Right renal pelvis (tissue), 4 donors: ENCODE measurements at regions not wholly inside any gene's neighbourhood (a gene's known extent, or its start where the extent isn't known, plus 50 kb on each side); places are given as distances from the start of the nearest gene placed in this dataset.
"Not testable (repeated sequence)": the region's sequence is repeated elsewhere in the genome, so short reads cannot be mapped to it uniquely, and the experiment has no call there.

Experiments
- DNase-seq, 4 donors: peaks; one replicate each; pipeline ENCODE4 v3.0.0-alpha.2; 2013; ENCODE audit warnings: low read depth in 4 of 4, low spot score in 3 of 4, missing footprints in 1 of 4

DNA sequence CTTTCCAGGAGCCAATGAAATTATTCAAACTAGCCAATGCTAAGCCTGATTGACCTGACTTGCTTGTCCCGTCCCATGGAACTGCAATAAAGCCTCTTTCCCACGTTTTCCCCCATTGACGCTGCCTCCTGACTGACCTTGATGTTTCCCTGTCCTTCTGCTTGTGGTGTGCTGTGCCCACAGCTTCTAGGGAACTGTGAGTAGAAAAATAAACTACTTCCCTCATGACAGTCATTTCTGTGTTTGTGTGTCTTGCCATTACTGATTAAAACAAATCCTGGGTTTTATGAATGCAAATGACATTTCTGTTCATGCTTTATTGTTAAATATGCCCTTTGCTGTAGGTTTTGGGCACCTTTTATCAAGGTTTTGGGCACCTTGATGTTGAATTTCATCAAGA lies 91.3 kb upstream of the ABI1 start:
- no peak for DNase-seq

DNA sequence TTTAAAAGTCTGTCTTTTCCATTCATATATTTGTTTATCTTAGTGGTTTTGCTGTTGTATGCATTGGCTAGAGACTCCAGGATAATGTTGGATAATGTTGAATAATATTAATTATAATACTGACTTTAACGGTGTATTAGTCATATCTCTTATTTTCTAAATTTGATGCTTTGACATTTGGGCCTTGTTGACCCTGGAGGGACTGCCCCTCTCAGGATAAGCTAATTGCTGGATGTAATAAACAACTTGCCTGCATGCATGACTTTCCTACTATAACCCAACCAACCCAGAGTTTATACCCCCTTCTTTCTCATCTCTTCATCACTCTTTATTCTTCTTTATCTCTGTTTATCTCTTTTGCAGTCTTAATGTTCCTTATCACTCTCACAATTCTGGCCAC lies 90.9 kb upstream of the ABI1 start:
- DNase-seq = no peak

- DNase-seq = no peak
Observed at GRCh38 chr10:26950934-26951333, 90.2 kb upstream of the ABI1 start.

GRCh38 chr10:26946102-26946811 lies 85.5 kb upstream of the ABI1 start:
- no peak for DNase-seq

DNA sequence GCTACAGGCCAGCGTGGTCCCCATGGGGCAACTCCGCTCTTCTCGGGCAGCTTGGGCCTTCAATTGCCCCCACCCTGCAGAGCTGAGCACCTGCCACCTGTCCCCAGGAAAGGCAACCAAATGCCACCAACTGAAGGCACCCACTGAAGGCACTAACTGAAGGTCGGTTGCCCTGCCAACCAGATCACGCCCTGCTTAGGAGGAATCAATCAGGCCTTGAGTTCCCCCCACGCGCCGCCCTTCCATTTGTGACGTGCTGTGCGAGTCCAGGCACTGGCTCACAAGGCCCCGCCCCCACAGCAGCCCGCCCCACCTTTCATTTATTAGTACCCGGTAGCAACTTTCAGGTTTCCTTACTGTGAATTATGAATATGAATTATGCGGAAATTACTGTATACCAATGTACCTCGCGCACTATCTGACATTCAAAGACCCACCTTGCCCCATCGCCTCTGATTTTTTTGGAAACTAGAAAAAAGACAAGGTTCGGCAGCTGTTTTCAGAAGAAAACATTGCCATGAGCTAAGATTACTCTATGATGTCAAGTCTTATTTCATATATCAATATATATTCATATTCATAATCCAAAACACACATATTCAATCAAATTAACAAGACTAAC lies 83.6 kb upstream of the ABI1 start:
- DNase-seq = no peak

DNA sequence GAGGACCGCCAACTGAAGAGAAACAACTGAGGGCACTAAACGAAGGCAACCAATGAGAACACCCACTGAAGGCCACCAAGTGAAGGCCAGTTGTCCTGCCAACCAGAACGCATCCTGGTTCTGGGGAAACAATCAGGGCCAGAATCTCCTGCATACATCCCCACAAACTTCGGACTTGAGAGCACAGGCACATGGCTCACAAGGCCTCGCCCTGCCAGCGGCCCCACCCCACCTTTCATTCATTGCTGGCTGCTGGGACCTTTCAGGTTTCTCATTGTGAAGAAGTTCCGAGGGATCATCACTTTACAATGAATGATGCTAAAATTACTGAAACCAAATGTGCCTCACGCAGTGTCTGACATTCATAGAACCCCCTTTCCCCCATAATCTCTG lies 79.2 kb upstream of the ABI1 start:
- DNase-seq = no peak

DNA sequence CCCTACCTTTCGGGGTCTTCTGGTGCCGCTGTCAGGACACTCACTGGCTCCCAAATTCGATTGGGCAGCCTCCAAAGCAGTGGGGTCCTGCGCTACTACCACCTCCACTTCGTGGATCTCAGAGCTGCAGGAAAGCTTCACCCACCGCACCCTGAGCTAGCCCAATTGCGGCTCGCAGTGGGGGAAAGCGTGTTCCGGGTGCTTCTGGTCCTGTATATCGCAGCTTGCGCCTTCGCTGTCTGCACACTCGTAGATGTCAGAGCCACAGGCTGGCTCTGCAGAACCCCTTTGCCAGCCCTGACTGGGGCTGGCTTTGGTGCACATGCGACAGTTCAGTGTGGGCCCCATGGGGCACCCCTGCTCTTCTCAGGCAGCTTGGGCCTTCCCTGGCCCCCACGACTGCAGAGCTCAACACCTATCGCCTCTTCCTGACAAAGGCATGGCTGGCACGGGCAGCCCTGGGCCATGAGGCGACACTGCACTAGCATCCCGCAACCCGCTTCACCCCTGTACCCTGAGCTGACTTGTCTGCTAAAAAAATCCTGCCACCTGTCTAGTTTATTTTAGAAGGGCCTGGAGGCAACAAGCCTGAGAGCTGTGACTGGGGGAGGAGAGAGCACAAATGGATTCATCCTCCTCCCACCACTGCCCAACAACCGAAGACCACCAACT lies 78.7 kb upstream of the ABI1 start:
- DNase-seq = no peak

- no peak for DNase-seq
Observed at GRCh38 chr10:26938578-26938977, 77.8 kb upstream of the ABI1 start.

DNA sequence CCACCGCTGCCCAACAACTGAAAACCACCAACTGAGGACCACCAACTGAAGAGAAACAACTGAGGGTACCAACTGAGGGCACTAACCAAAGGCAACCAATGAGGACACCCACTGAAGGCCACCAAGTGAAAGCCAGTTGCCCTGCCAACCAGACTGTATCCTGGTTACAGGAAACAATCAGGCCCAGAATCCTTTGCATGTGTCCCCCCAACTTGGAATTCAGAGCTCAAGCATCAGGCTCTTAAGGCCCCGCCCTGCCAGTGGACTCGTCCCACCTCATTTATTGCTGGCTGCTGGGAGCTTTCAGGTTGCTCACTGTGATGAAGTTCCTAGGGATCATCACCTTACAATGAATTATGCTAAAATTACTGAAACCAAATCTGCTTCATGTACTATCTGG lies 76.6 kb upstream of the ABI1 start:
- DNase-seq = no peak

DNA sequence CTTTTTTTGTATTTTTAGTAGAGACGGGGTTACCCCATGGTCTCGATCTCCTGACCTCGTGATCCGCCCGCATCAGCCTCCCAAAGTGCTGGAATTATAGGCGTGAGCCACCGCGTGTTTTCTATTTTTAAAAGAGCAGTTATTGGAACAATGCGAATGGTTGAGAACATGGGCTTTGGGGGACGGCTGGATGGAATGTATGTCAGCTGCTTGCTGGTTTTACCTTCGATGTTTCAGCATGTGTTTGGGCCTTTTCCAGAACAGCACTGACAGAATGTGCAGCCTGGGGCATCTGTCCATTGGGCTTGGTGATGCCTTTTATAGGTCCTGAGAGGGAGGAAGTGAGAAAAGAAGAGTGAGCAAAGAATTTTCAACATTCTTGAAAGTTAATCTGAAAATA lies 73.4 kb upstream of the ABI1 start:
- DNase-seq = not testable (repeated sequence)

DNA sequence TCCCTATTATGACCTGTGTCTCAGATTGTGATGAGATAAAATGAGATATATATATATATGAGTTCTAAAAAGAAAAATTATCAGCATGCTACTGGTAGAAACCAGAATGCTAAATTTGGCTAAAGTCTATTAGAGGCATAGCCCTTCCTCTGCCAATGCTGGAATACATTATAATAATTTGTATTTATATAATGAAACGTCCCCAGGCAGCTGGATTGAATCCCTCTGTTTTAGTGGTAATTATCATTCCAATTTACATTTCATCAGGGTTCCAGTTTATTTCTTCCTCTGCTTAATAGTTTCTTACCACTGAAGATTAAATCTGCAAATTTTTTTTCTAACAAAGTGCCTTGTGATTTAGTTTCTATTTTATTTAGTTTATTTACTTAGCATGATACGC lies 71.8 kb upstream of the ABI1 start:
- DNase-seq = no peak

GRCh38 chr10:26931223-26931622 lies 70.5 kb upstream of the ABI1 start:
- DNase-seq = no peak

GRCh38 chr10:26922824-26923223 lies 62.1 kb upstream of the ABI1 start:
- not testable (repeated sequence) for DNase-seq

GRCh38 chr10:26919156-26919860 lies 58.5 kb upstream of the ABI1 start:
- peak in 3 of 4 donors; percentile 11 to 25 (median 16) for DNase-seq

GRCh38 chr10:26914898-26915297 lies 54.1 kb upstream of the ABI1 start:
- DNase-seq = no peak

GRCh38 chr10:26911811-26912461 lies 51.2 kb upstream of the ABI1 start:
- no peak for DNase-seq
